GM12878 (cell line): ENCODE measurements at regions not wholly inside any gene's neighbourhood (a gene's known extent, or its start where the extent isn't known, plus 50 kb on each side); places are given as distances from the start of the nearest gene placed in this dataset.

Source experiments
- BMI1 ChIP-seq: fragments of 450-650 bp; IDR thresholded peaks from 2 replicates; pipeline ENCODE4 v1.6.1; 2016; ENCODE audit warnings: mild to moderate bottlenecking, moderate library complexity, borderline replicate concordance
- TF ChIP-seq, protein P1 (sequence below): fragments of 450-650 bp; IDR thresholded peaks from 2 replicates; pipeline ENCODE4 v1.6.1; 2016; ENCODE audit warnings: mild to moderate bottlenecking

GRCh38 chr5:4198461-4198860 lies 602.8 kb downstream of the IRX1 start:
- no peak for TF ChIP-seq BMI1
- TF ChIP-seq, protein P1, sequence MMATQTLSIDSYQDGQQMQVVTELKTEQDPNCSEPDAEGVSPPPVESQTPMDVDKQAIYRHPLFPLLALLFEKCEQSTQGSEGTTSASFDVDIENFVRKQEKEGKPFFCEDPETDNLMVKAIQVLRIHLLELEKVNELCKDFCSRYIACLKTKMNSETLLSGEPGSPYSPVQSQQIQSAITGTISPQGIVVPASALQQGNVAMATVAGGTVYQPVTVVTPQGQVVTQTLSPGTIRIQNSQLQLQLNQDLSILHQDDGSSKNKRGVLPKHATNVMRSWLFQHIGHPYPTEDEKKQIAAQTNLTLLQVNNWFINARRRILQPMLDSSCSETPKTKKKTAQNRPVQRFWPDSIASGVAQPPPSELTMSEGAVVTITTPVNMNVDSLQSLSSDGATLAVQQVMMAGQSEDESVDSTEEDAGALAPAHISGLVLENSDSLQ = no peak
